ENCODE measurements at regions not wholly inside any gene's neighbourhood (a gene's known extent, or its start where the extent isn't known, plus 50 kb on each side); places are given as distances from the start of the nearest gene placed in this dataset.
"Not testable (repeated sequence)": the region's sequence is repeated elsewhere in the genome, so short reads cannot be mapped to it uniquely, and the experiment has no call there.

- no peaks in the 10 kb centered on the region for H3K4me1 Mint-ChIP-seq
- H3K27me3 Mint-ChIP-seq (ENCODE audit: low read depth in 3 of 3): peaks cover 0 to 1% (median 0%) of the 10 kb centered on the region in 3 donors
- peaks cover 3 to 58% (median 25%) of the 10 kb centered on the region in 6 donors for H3K9me3 Mint-ChIP-seq
- no peak overlapping the region for H3K4me3 Mint-ChIP-seq
- no peak overlapping the region for H3K27ac Mint-ChIP-seq
- no peaks in the 10 kb centered on the region for H3K36me3 Mint-ChIP-seq
- DNase-seq: no peak
These were observed 315.2 kb upstream of the BRINP3 start for GRCh38 chr1:190792873-190793272.

- Mint-ChIP-seq H3K36me3 (peaks cover 0 to 5% (median 3%) of the 10 kb centered on the region in 3 donors), H3K9me3 (peaks cover 16 to 70% (median 55%) of the 10 kb centered on the region in 6 donors), H3K27me3 (ENCODE audit: low read depth in 3 of 3) (peaks cover 0 to 4% (median 2%) of the 10 kb centered on the region in 3 donors), H3K4me1 (no peaks in the 10 kb centered on the region), H3K4me3 (no peak overlapping the region), H3K27ac (no peak overlapping the region)
- no peak for DNase-seq
These were observed 330.0 kb upstream of the BRINP3 start for GRCh38 chr1:190807629-190808028.

GRCh38 chr1:190808035-190808434 is 330.4 kb upstream of the BRINP3 start:
- Mint-ChIP-seq H3K4me3 (no peak overlapping the region), H3K27ac (no peak overlapping the region), H3K27me3 (ENCODE audit: low read depth in 3 of 3) (peaks cover 0 to 4% (median 2%) of the 10 kb centered on the region in 3 donors), H3K4me1 (no peaks in the 10 kb centered on the region), H3K36me3 (peaks cover 0 to 5% (median 3%) of the 10 kb centered on the region in 3 donors), H3K9me3 (peaks cover 16 to 72% (median 58%) of the 10 kb centered on the region in 6 donors)
- DNase-seq: no peak

GRCh38 chr1:190809312-190809711 is 331.6 kb upstream of the BRINP3 start:
- peaks cover 0 to 8% (median 5%) of the 10 kb centered on the region in 3 donors for H3K36me3 Mint-ChIP-seq
- no peak for DNase-seq
- no peaks in the 10 kb centered on the region for H3K4me1 Mint-ChIP-seq
- H3K4me3 Mint-ChIP-seq: no peak overlapping the region
- H3K27me3 Mint-ChIP-seq (ENCODE audit: low read depth in 3 of 3): peaks cover 0 to 4% (median 2%) of the 10 kb centered on the region in 3 donors
- no peak overlapping the region for H3K27ac Mint-ChIP-seq
- H3K9me3 Mint-ChIP-seq: peaks cover 18 to 80% (median 64%) of the 10 kb centered on the region in 6 donors

GRCh38 chr1:190812996-190813395 is 335.3 kb upstream of the BRINP3 start:
- DNase-seq: no peak
- Mint-ChIP-seq H3K4me1 (no peaks in the 10 kb centered on the region), H3K27ac (no peak overlapping the region), H3K36me3 (peaks cover 0 to 8% (median 5%) of the 10 kb centered on the region in 3 donors), H3K9me3 (peaks cover 14 to 69% (median 54%) of the 10 kb centered on the region in 6 donors), H3K27me3 (ENCODE audit: low read depth in 3 of 3) (peaks cover 0 to 4% (median 0%) of the 10 kb centered on the region in 3 donors), H3K4me3 (no peak overlapping the region)

GRCh38 chr1:190832511-190832910 is 354.8 kb upstream of the BRINP3 start:
- Mint-ChIP-seq H3K36me3 (no peaks in the 10 kb centered on the region), H3K27me3 (ENCODE audit: low read depth in 3 of 3) (peaks cover 0 to 3% (median 2%) of the 10 kb centered on the region in 3 donors), H3K27ac (no peak overlapping the region), H3K9me3 (peaks cover 0 to 50% (median 22%) of the 10 kb centered on the region in 6 donors), H3K4me3 (no peak overlapping the region), H3K4me1 (no peaks in the 10 kb centered on the region)
- DNase-seq: no peak

- H3K27ac Mint-ChIP-seq: no peak overlapping the region
- no peaks in the 10 kb centered on the region for H3K4me1 Mint-ChIP-seq
- no peak for DNase-seq
- H3K27me3 Mint-ChIP-seq (ENCODE audit: low read depth in 3 of 3): peaks cover 0 to 4% (median 3%) of the 10 kb centered on the region in 3 donors
- peaks cover 8 to 51% (median 17%) of the 10 kb centered on the region in 6 donors for H3K9me3 Mint-ChIP-seq
- H3K36me3 Mint-ChIP-seq: no peaks in the 10 kb centered on the region
- no peak overlapping the region for H3K4me3 Mint-ChIP-seq
These were observed 358.0 kb upstream of the BRINP3 start for GRCh38 chr1:190835658-190836057.

GRCh38 chr1:190837200-190837599 is 359.5 kb upstream of the BRINP3 start:
- not testable (repeated sequence) for H3K4me3 Mint-ChIP-seq; H3K27ac Mint-ChIP-seq; H3K4me1 Mint-ChIP-seq; H3K36me3 Mint-ChIP-seq; H3K27me3 Mint-ChIP-seq (ENCODE audit: low read depth in 3 of 3); DNase-seq
- peaks cover 8 to 43% (median 16%) of the 10 kb centered on the region in 6 donors for H3K9me3 Mint-ChIP-seq

- Mint-ChIP-seq H3K36me3 (no peaks in the 10 kb centered on the region), H3K27ac (no peak overlapping the region), H3K9me3 (peaks cover 8 to 43% (median 20%) of the 10 kb centered on the region in 6 donors), H3K27me3 (ENCODE audit: low read depth in 3 of 3) (peaks cover 0 to 4% (median 3%) of the 10 kb centered on the region in 3 donors), H3K4me3 (no peak overlapping the region), H3K4me1 (no peaks in the 10 kb centered on the region)
- no peak for DNase-seq
These were observed 360.2 kb upstream of the BRINP3 start for GRCh38 chr1:190837888-190838287.

- Mint-ChIP-seq H3K36me3 (no peaks in the 10 kb centered on the region), H3K4me3 (no peak overlapping the region), H3K4me1 (no peaks in the 10 kb centered on the region), H3K27me3 (ENCODE audit: low read depth in 3 of 3) (no peaks in the 10 kb centered on the region), H3K27ac (no peak overlapping the region), H3K9me3 (peaks cover 0 to 42% (median 19%) of the 10 kb centered on the region in 6 donors)
- no peak for DNase-seq
These were observed 369.5 kb upstream of the BRINP3 start for GRCh38 chr1:190847166-190847565.

- H3K9me3 Mint-ChIP-seq: peaks cover 3 to 54% (median 29%) of the 10 kb centered on the region in 6 donors
- no peaks in the 10 kb centered on the region for H3K4me1 Mint-ChIP-seq
- DNase-seq: no peak
- no peak overlapping the region for H3K4me3 Mint-ChIP-seq
- H3K27me3 Mint-ChIP-seq (ENCODE audit: low read depth in 3 of 3): no peaks in the 10 kb centered on the region
- H3K36me3 Mint-ChIP-seq: no peaks in the 10 kb centered on the region
- H3K27ac Mint-ChIP-seq: no peak overlapping the region
These were observed 371.7 kb upstream of the BRINP3 start for GRCh38 chr1:190849346-190849745.

GRCh38 chr1:190852611-190853010 is 374.9 kb upstream of the BRINP3 start:
- no peak for DNase-seq
- Mint-ChIP-seq H3K27me3 (ENCODE audit: low read depth in 3 of 3) (peaks cover 0 to 2% (median 0%) of the 10 kb centered on the region in 3 donors), H3K4me1 (no peaks in the 10 kb centered on the region), H3K27ac (no peak overlapping the region), H3K4me3 (no peak overlapping the region), H3K9me3 (peaks cover 3 to 75% (median 37%) of the 10 kb centered on the region in 6 donors), H3K36me3 (no peaks in the 10 kb centered on the region)

- Mint-ChIP-seq H3K27ac (no peak overlapping the region), H3K36me3 (no peaks in the 10 kb centered on the region), H3K9me3 (peaks cover 5 to 86% (median 52%) of the 10 kb centered on the region in 6 donors), H3K4me3 (no peak overlapping the region), H3K27me3 (ENCODE audit: low read depth in 3 of 3) (peaks cover 0 to 2% (median 0%) of the 10 kb centered on the region in 3 donors), H3K4me1 (no peaks in the 10 kb centered on the region)
- no peak for DNase-seq
These were observed 380.5 kb upstream of the BRINP3 start for GRCh38 chr1:190858140-190858539.

GRCh38 chr1:190864013-190864641 is 386.5 kb upstream of the BRINP3 start:
- Mint-ChIP-seq H3K4me1 (no peaks in the 10 kb centered on the region), H3K27me3 (ENCODE audit: low read depth in 3 of 3) (peaks cover 0 to 2% (median 0%) of the 10 kb centered on the region in 3 donors), H3K9me3 (peaks cover 8 to 58% (median 37%) of the 10 kb centered on the region in 6 donors), H3K4me3 (no peak overlapping the region), H3K27ac (no peak overlapping the region), H3K36me3 (no peaks in the 10 kb centered on the region)
- no peak for DNase-seq

GRCh38 chr1:190880352-190880751 is 402.7 kb upstream of the BRINP3 start:
- Mint-ChIP-seq H3K9me3 (peaks cover 5 to 26% (median 16%) of the 10 kb centered on the region in 6 donors), H3K27ac (no peak overlapping the region), H3K27me3 (ENCODE audit: low read depth in 3 of 3) (no peaks in the 10 kb centered on the region), H3K4me1 (no peaks in the 10 kb centered on the region), H3K4me3 (no peak overlapping the region), H3K36me3 (no peaks in the 10 kb centered on the region)
- no peak for DNase-seq

Measured in immature natural killer cell (primary cell).